ENCODE measurements at regions not wholly inside any gene's neighbourhood (a gene's known extent, or its start where the extent isn't known, plus 50 kb on each side); places are given as distances from the start of the nearest gene placed in this dataset.
A peak's percentile ranks its signal among the peaks of the same experiment; 100 is the strongest.
"Not testable (repeated sequence)": the region's sequence is repeated elsewhere in the genome, so short reads cannot be mapped to it uniquely, and the experiment has no call there.

- CTCF ChIA-PET; H3K9me3 Mint-ChIP-seq; H3K27me3 ChIP-seq (ENCODE audit: insufficient read depth, low read length, poor library complexity, severe bottlenecking); H3K4me3 Mint-ChIP-seq; H3K9me3 ChIP-seq (ENCODE audit: low read length); H3K4me3 ChIP-seq (ENCODE audit: low read length); H3K4me1 ChIP-seq (ENCODE audit: insufficient read depth, low read length); H3K27ac ChIP-seq (ENCODE audit: low read depth, low read length); H3K36me3 ChIP-seq (ENCODE audit: insufficient read depth, low read length); H3K36me3 Mint-ChIP-seq; POLR2A ChIA-PET; DNase-seq; H3K27ac Mint-ChIP-seq; H3K27me3 Mint-ChIP-seq: not testable (repeated sequence)
- peaks cover 12 to 22% (median 22%) of the 10 kb centered on the region in 3 donors for H3K4me1 Mint-ChIP-seq
Observed at GRCh38 chr12:25391346-25391745, 140.6 kb upstream of the KRAS start.

- H3K9me3 ChIP-seq (ENCODE audit: low read length) = no peaks in the 10 kb centered on the region
- no peak overlapping the region for H3K4me3 ChIP-seq (ENCODE audit: low read length)
- Mint-ChIP-seq H3K27ac (peak overlapping the region; percentile 99 to 100 (median 100)), H3K9me3 (peaks cover 0 to 4% (median 0%) of the 10 kb centered on the region in 5 donors), H3K4me3 (peak overlapping the region; percentile 19 to 93 (median 58)), H3K27me3 (peaks cover 0 to 8% of the 10 kb centered on the region in 2 donors), H3K4me1 (peaks cover 23 to 45% (median 38%) of the 10 kb centered on the region in 3 donors), H3K36me3 (peaks cover 0 to 12% (median 0%) of the 10 kb centered on the region in 3 donors)
- H3K4me1 ChIP-seq (ENCODE audit: insufficient read depth, low read length) = peaks cover 23% of the 10 kb centered on the region
- H3K36me3 ChIP-seq (ENCODE audit: insufficient read depth, low read length) = no peaks in the 10 kb centered on the region
- no peak overlapping the region for H3K27ac ChIP-seq (ENCODE audit: low read depth, low read length)
- H3K27me3 ChIP-seq (ENCODE audit: insufficient read depth, low read length, poor library complexity, severe bottlenecking) = no peaks in the 10 kb centered on the region
- peak in 3 of 5 donors; percentile 7 to 65 (median 32) for DNase-seq
- ChIA-PET CTCF (interaction anchor here (0.7 to 2.5 kb wide), 15 partner anchors 8 to 397 kb away, joined by 3 to 15 read pairs (median 5); no protein-coding TSS in a partner anchor), POLR2A (interaction anchor here (1.2 kb wide), 1 partner anchor 233 kb away, joined by 4 read pairs; no protein-coding TSS in a partner anchor)
Observed at GRCh38 chr12:25388183-25388582, 137.5 kb upstream of the KRAS start.

- H3K36me3 Mint-ChIP-seq = peaks cover 0 to 12% (median 0%) of the 10 kb centered on the region in 3 donors
- ChIA-PET POLR2A (interaction anchor here (0.6 to 1.3 kb wide), 7 partner anchors 8 to 233 kb away, joined by 3 to 5 read pairs (median 3); no protein-coding TSS in a partner anchor), CTCF (interaction anchor here (0.7 to 2.5 kb wide), 21 partner anchors 9 to 396 kb away, joined by 3 to 15 read pairs (median 4); no protein-coding TSS in a partner anchor)
- Histone ChIP-seq H3K4me3 (ENCODE audit: low read length) (no peak overlapping the region), H3K27ac (ENCODE audit: low read depth, low read length) (no peak overlapping the region), H3K27me3 (ENCODE audit: insufficient read depth, low read length, poor library complexity, severe bottlenecking) (no peaks in the 10 kb centered on the region), H3K9me3 (ENCODE audit: low read length) (no peaks in the 10 kb centered on the region), H3K4me1 (ENCODE audit: insufficient read depth, low read length) (peaks cover 28% of the 10 kb centered on the region), H3K36me3 (ENCODE audit: insufficient read depth, low read length) (no peaks in the 10 kb centered on the region)
- H3K9me3 Mint-ChIP-seq = peaks cover 0 to 4% (median 0%) of the 10 kb centered on the region in 5 donors
- no peak for DNase-seq
- peaks cover 27 to 50% (median 43%) of the 10 kb centered on the region in 3 donors for H3K4me1 Mint-ChIP-seq
- peak overlapping the region; percentile 99 to 100 (median 100) for H3K27ac Mint-ChIP-seq
- H3K4me3 Mint-ChIP-seq = peak overlapping the region; percentile 88 to 99 (median 97)
- H3K27me3 Mint-ChIP-seq = peaks cover 0 to 8% of the 10 kb centered on the region in 2 donors
Observed at GRCh38 chr12:25387732-25388050, 137.0 kb upstream of the KRAS start.

- peaks cover 0 to 12% (median 0%) of the 10 kb centered on the region in 3 donors for H3K36me3 Mint-ChIP-seq
- no peaks in the 10 kb centered on the region for H3K27me3 ChIP-seq (ENCODE audit: insufficient read depth, low read length, poor library complexity, severe bottlenecking)
- H3K9me3 Mint-ChIP-seq = peaks cover 0 to 4% (median 0%) of the 10 kb centered on the region in 5 donors
- peak overlapping the region; percentile 95 for H3K4me3 ChIP-seq (ENCODE audit: low read length)
- peak overlapping the region; percentile 99 to 100 (median 100) for H3K27ac Mint-ChIP-seq
- H3K27ac ChIP-seq (ENCODE audit: low read depth, low read length) = peak overlapping the region; percentile 100
- peaks cover 34% of the 10 kb centered on the region for H3K4me1 ChIP-seq (ENCODE audit: insufficient read depth, low read length)
- no peaks in the 10 kb centered on the region for H3K9me3 ChIP-seq (ENCODE audit: low read length)
- peaks cover 32 to 56% (median 49%) of the 10 kb centered on the region in 3 donors for H3K4me1 Mint-ChIP-seq
- DNase-seq = peak; percentile 53 to 83 (median 80)
- CTCF ChIA-PET = interaction anchor here (0.7 to 2.5 kb wide), 22 partner anchors 9 to 396 kb away, joined by 3 to 15 read pairs (median 4); no protein-coding TSS in a partner anchor
- no peaks in the 10 kb centered on the region for H3K36me3 ChIP-seq (ENCODE audit: insufficient read depth, low read length)
- POLR2A ChIA-PET = interaction anchor here (0.6 to 1.3 kb wide), 8 partner anchors 8 to 232 kb away, joined by 3 to 5 read pairs (median 3); no protein-coding TSS in a partner anchor
- H3K4me3 Mint-ChIP-seq = peak overlapping the region; percentile 88 to 99 (median 97)
- peaks cover 0 to 8% of the 10 kb centered on the region in 2 donors for H3K27me3 Mint-ChIP-seq
Observed at GRCh38 chr12:25386831-25387731, 136.4 kb upstream of the KRAS start.

- Histone ChIP-seq H3K27me3 (ENCODE audit: insufficient read depth, low read length, poor library complexity, severe bottlenecking) (no peaks in the 10 kb centered on the region), H3K4me3 (ENCODE audit: low read length) (peak overlapping the region; percentile 89), H3K27ac (ENCODE audit: low read depth, low read length) (peak overlapping the region; percentile 100), H3K4me1 (ENCODE audit: insufficient read depth, low read length) (peaks cover 39% of the 10 kb centered on the region), H3K36me3 (ENCODE audit: insufficient read depth, low read length) (no peaks in the 10 kb centered on the region), H3K9me3 (ENCODE audit: low read length) (no peaks in the 10 kb centered on the region)
- ChIA-PET CTCF (interaction anchor here (0.7 to 3.6 kb wide), 4 partner anchors 61 to 144 kb away, joined by 3 to 23 read pairs (median 4); partner anchors contain the start of gene KRAS), POLR2A (interaction anchor here (0.6 to 1.1 kb wide), 8 partner anchors 9 to 332 kb away, joined by 3 to 5 read pairs (median 3); no protein-coding TSS in a partner anchor)
- DNase-seq = no peak
- Mint-ChIP-seq H3K27ac (peak overlapping the region; percentile 99 to 100 (median 100)), H3K4me1 (peaks cover 36 to 62% (median 51%) of the 10 kb centered on the region in 3 donors), H3K4me3 (peak overlapping the region; percentile 88 to 99 (median 97)), H3K27me3 (peaks cover 0 to 8% of the 10 kb centered on the region in 2 donors), H3K36me3 (peaks cover 0 to 12% (median 0%) of the 10 kb centered on the region in 3 donors), H3K9me3 (peaks cover 0 to 4% (median 0%) of the 10 kb centered on the region in 5 donors)
Observed at GRCh38 chr12:25384893-25385248, 134.1 kb upstream of the KRAS start.

GRCh38 chr12:25384038-25384892 lies 133.5 kb upstream of the KRAS start:
- Mint-ChIP-seq H3K36me3 (peaks cover 0 to 12% (median 0%) of the 10 kb centered on the region in 3 donors), H3K27me3 (peaks cover 0 to 8% of the 10 kb centered on the region in 2 donors), H3K9me3 (peaks cover 0 to 4% (median 0%) of the 10 kb centered on the region in 5 donors), H3K4me3 (peak overlapping the region; percentile 88 to 99 (median 97)), H3K27ac (peak overlapping the region; percentile 99 to 100 (median 100)), H3K4me1 (peaks cover 36 to 62% (median 51%) of the 10 kb centered on the region in 3 donors)
- ChIA-PET POLR2A (interaction anchor here (0.6 to 1.1 kb wide), 6 partner anchors 9 to 331 kb away, joined by 3 to 5 read pairs (median 3); no protein-coding TSS in a partner anchor), CTCF (interaction anchor here (0.9 to 3.6 kb wide), 5 partner anchors 60 to 143 kb away, joined by 3 to 23 read pairs (median 6); partner anchors contain the start of gene KRAS)
- DNase-seq = no peak
- Histone ChIP-seq H3K27ac (ENCODE audit: low read depth, low read length) (no peak overlapping the region), H3K4me1 (ENCODE audit: insufficient read depth, low read length) (peaks cover 39% of the 10 kb centered on the region), H3K4me3 (ENCODE audit: low read length) (peak overlapping the region; percentile 89), H3K36me3 (ENCODE audit: insufficient read depth, low read length) (no peaks in the 10 kb centered on the region), H3K9me3 (ENCODE audit: low read length) (no peaks in the 10 kb centered on the region), H3K27me3 (ENCODE audit: insufficient read depth, low read length, poor library complexity, severe bottlenecking) (no peaks in the 10 kb centered on the region)

Data from CD8-positive, alpha-beta memory T cell (primary cell).